ENCODE measurements at regions not wholly inside any gene's neighbourhood (a gene's known extent, or its start where the extent isn't known, plus 50 kb on each side); places are given as distances from the start of the nearest gene placed in this dataset.

- ChIA-PET POLR2A (no interaction called here), CTCF (no interaction called here)
- no peak for DNase-seq (ENCODE audit: low read depth, low spot score)
- Histone ChIP-seq H3K27me3 (ENCODE audit: control insufficient read depth, insufficient read depth, low read length) (peaks cover 6% of the 10 kb centered on the region), H3K9me3 (ENCODE audit: control insufficient read depth, insufficient read depth, low read length) (no peaks in the 10 kb centered on the region), H3K27ac (ENCODE audit: low read depth, low read length) (no peak overlapping the region), H3K4me3 (ENCODE audit: low read depth, low read length) (no peak overlapping the region)
- TF ChIP-seq CTCF (IDR thresholded peaks at IDR 0.05; ENCODE audit: low read depth, low read length), result no peak
Measured at GRCh38 chr10:22875581-22875980, 52.3 kb upstream of the ARMC3 start.

- TF ChIP-seq CTCF (IDR thresholded peaks at IDR 0.05; ENCODE audit: low read depth, low read length), result no peak
- no peak for DNase-seq (ENCODE audit: low read depth, low spot score)
- Histone ChIP-seq H3K27me3 (ENCODE audit: control insufficient read depth, insufficient read depth, low read length) (peaks cover 6% of the 10 kb centered on the region), H3K27ac (ENCODE audit: low read depth, low read length) (no peak overlapping the region), H3K9me3 (ENCODE audit: control insufficient read depth, insufficient read depth, low read length) (no peaks in the 10 kb centered on the region), H3K4me3 (ENCODE audit: low read depth, low read length) (no peak overlapping the region)
- POLR2A ChIA-PET, result no interaction called here
- CTCF ChIA-PET, result no interaction called here
Measured at GRCh38 chr10:22874189-22874854, 53.5 kb upstream of the ARMC3 start.

- no peak for DNase-seq (ENCODE audit: low read depth, low spot score)
- ChIA-PET POLR2A (no interaction called here), CTCF (no interaction called here)
- no peak overlapping the region for H3K27ac ChIP-seq (ENCODE audit: low read depth, low read length)
- TF ChIP-seq CTCF (IDR thresholded peaks at IDR 0.05; ENCODE audit: low read depth, low read length), result no peak
- H3K9me3 ChIP-seq (ENCODE audit: control insufficient read depth, insufficient read depth, low read length), result no peaks in the 10 kb centered on the region
- H3K27me3 ChIP-seq (ENCODE audit: control insufficient read depth, insufficient read depth, low read length), result no peaks in the 10 kb centered on the region
- H3K4me3 ChIP-seq (ENCODE audit: low read depth, low read length), result no peak overlapping the region
Measured at GRCh38 chr10:22856444-22857074, 71.3 kb upstream of the ARMC3 start.

GRCh38 chr10:22854935-22855421, 72.9 kb upstream of the ARMC3 start:
- ChIA-PET POLR2A (no interaction called here), CTCF (no interaction called here)
- peak; percentile 29 for TF ChIP-seq CTCF (IDR thresholded peaks at IDR 0.05; ENCODE audit: low read depth, low read length)
- H3K27me3 ChIP-seq (ENCODE audit: control insufficient read depth, insufficient read depth, low read length), result no peaks in the 10 kb centered on the region
- no peaks in the 10 kb centered on the region for H3K9me3 ChIP-seq (ENCODE audit: control insufficient read depth, insufficient read depth, low read length)
- no peak overlapping the region for H3K27ac ChIP-seq (ENCODE audit: low read depth, low read length)
- H3K4me3 ChIP-seq (ENCODE audit: low read depth, low read length), result no peak overlapping the region
- DNase-seq (ENCODE audit: low read depth, low spot score), result no peak

- Histone ChIP-seq H3K9me3 (ENCODE audit: control insufficient read depth, insufficient read depth, low read length) (no peaks in the 10 kb centered on the region), H3K4me3 (ENCODE audit: low read depth, low read length) (no peak overlapping the region), H3K27me3 (ENCODE audit: control insufficient read depth, insufficient read depth, low read length) (no peaks in the 10 kb centered on the region), H3K27ac (ENCODE audit: low read depth, low read length) (no peak overlapping the region)
- ChIA-PET POLR2A (no interaction called here), CTCF (no interaction called here)
- no peak for TF ChIP-seq CTCF (IDR thresholded peaks at IDR 0.05; ENCODE audit: low read depth, low read length)
- no peak for DNase-seq (ENCODE audit: low read depth, low spot score)
Measured at GRCh38 chr10:22853906-22854447, 73.9 kb upstream of the ARMC3 start.
